ENCODE measurements at regions not wholly inside any gene's neighbourhood (a gene's known extent, or its start where the extent isn't known, plus 50 kb on each side); places are given as distances from the start of the nearest gene placed in this dataset.

GRCh38 chr9:18040327-18040726, 433.6 kb upstream of the ADAMTSL1 start:
- TF ChIP-seq, protein P1, sequence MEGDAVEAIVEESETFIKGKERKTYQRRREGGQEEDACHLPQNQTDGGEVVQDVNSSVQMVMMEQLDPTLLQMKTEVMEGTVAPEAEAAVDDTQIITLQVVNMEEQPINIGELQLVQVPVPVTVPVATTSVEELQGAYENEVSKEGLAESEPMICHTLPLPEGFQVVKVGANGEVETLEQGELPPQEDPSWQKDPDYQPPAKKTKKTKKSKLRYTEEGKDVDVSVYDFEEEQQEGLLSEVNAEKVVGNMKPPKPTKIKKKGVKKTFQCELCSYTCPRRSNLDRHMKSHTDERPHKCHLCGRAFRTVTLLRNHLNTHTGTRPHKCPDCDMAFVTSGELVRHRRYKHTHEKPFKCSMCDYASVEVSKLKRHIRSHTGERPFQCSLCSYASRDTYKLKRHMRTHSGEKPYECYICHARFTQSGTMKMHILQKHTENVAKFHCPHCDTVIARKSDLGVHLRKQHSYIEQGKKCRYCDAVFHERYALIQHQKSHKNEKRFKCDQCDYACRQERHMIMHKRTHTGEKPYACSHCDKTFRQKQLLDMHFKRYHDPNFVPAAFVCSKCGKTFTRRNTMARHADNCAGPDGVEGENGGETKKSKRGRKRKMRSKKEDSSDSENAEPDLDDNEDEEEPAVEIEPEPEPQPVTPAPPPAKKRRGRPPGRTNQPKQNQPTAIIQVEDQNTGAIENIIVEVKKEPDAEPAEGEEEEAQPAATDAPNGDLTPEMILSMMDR (IDR thresholded peaks at IDR 0.05): no peak
- TF ChIP-seq EP300 (IDR thresholded peaks at IDR 0.05) (no peak), POLR2A (IDR thresholded peaks at IDR 0.05) (no peak)

Measured in tibial nerve (tissue), 4 donors.